GM10248 (cell line): ENCODE measurements at regions not wholly inside any gene's neighbourhood (a gene's known extent, or its start where the extent isn't known, plus 50 kb on each side); places are given as distances from the start of the nearest gene placed in this dataset.
"Not testable (repeated sequence)": the region's sequence is repeated elsewhere in the genome, so short reads cannot be mapped to it uniquely, and the experiment has no call there.

ENCODE experiments used
- CTCF ChIA-PET: fragments of 300-600 bp; sonication (Branson Sonifier 250); formaldehyde crosslinking; extraction: SDS; loops from one replicate; lab custom pipeline; 2021; ENCODE audit warnings: antibody characterized with exemption; lab: Yijun Ruan, JAX
- POLR2A ChIA-PET: fragments of 350-650 bp; sonication (Branson Sonifier 250); formaldehyde crosslinking; extraction: SDS; loops from one replicate; lab custom pipeline; 2020; ENCODE audit warnings: antibody characterized with exemption; lab: Yijun Ruan, JAX
- DNase-seq: peaks from one replicate; pipeline ENCODE4 v3.0.0; 2012; ENCODE audit errors: extremely low spot score
- TF ChIP-seq, protein P1 (sequence below): IDR thresholded peaks from 2 replicates; pipeline ENCODE4 v1.5.1; 2012; ENCODE audit warnings: mild to moderate bottlenecking, low read depth; ENCODE audit errors: extremely low read depth, missing control alignments, control extremely low read depth

- ChIA-PET CTCF (interaction anchor here (1.0 kb wide), 2 partner anchors 15 to 16 kb away, joined by 3 read pairs; no protein-coding TSS in a partner anchor), POLR2A (no interaction called here)
- no peak for DNase-seq
- TF ChIP-seq, protein P1, sequence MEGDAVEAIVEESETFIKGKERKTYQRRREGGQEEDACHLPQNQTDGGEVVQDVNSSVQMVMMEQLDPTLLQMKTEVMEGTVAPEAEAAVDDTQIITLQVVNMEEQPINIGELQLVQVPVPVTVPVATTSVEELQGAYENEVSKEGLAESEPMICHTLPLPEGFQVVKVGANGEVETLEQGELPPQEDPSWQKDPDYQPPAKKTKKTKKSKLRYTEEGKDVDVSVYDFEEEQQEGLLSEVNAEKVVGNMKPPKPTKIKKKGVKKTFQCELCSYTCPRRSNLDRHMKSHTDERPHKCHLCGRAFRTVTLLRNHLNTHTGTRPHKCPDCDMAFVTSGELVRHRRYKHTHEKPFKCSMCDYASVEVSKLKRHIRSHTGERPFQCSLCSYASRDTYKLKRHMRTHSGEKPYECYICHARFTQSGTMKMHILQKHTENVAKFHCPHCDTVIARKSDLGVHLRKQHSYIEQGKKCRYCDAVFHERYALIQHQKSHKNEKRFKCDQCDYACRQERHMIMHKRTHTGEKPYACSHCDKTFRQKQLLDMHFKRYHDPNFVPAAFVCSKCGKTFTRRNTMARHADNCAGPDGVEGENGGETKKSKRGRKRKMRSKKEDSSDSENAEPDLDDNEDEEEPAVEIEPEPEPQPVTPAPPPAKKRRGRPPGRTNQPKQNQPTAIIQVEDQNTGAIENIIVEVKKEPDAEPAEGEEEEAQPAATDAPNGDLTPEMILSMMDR = no peak
These were observed 164.5 kb downstream of the UNC5CL start for GRCh38 chr6:40874495-40874894.

DNA sequence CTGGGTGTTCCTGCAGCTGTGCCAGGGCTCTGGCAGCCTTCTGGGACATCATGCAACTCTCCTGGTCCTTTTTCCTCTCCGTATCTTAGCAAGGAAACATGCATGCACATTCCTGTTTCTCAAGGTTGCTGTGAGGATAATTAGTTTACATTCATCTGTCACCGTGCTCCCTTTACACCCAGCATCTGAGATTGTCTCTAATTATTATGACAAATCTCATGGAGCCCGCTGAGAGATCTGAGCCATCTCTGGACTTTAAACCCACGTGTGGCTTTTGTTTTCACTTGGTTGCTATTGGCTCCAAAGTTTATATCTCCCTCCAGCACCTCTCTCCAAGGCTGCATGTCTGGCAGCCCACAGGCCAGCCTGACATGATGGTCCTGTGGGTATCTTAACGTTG, 167.6 kb downstream of the UNC5CL start:
- TF ChIP-seq, protein P1 = no peak
- POLR2A ChIA-PET = no interaction called here
- no peak for DNase-seq
- CTCF ChIA-PET = no interaction called here

DNA sequence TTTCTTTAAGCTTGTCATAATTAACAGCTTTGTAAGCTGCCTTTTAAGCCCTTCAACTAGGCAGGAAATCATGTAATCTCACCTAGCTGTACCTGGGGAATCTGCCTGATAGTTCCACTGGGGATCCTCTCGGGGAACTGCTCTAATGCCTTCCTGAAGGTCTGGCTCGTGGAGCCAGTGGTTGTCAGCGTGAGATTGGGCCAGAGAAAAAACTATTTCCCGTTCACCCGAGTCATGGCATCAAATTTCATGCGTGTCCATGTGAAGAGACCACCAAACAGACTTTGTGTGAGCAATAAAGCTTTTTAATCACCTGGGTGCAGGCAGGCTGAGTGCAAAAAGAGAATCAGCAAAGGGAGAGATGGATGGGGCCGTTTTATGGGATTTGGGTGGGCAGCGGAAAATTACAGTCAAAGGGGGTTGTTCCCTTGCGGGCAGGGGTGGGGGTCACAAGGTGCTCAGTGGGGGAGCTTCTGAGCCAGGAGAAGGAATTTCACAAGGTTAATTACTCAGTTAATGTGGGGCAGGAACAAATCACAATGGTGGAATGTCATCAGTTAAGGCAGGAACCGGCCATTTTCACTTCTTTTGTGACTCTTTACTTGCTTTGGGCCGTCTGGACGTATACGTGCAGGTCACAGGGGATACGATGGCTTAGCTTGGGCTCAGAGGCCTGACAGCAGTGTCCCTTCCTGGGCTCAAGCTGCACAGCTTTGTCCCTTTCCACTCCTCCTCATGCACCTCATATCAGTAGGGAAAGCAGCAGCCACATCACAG, 170.7 kb downstream of the UNC5CL start:
- DNase-seq, POLR2A ChIA-PET, CTCF ChIA-PET: not testable (repeated sequence)

- POLR2A ChIA-PET, DNase-seq, CTCF ChIA-PET: not testable (repeated sequence)
These were observed 171.5 kb downstream of the UNC5CL start for GRCh38 chr6:40867527-40867926.

DNA sequence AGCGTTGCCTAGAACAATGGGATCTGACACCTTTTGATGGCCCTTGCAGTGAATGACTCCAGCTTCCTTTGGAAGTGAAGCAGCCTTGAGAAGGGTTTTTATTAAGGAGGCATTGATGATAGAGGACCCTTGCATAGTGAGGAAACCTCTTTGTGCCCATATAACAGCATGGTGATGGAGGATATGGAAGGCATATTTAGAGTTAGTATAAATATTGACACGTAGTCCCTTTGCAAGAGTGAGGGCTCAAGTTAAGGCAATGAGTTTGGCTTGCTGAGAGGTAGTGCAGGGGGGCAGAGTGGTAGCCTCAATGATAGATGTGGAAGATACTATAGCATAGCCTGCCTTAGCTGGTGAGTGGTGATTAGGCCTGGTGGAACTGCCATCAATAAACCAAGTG, 173.8 kb downstream of the UNC5CL start:
- POLR2A ChIA-PET, DNase-seq, CTCF ChIA-PET: not testable (repeated sequence)

- TF ChIP-seq, protein P1 = no peak
- no peak for DNase-seq
- POLR2A ChIA-PET = no interaction called here
- CTCF ChIA-PET = no interaction called here
These were observed 178.6 kb downstream of the UNC5CL start for GRCh38 chr6:40860443-40860842.

GRCh38 chr6:40856271-40856670, 182.8 kb downstream of the UNC5CL start:
- DNase-seq = no peak
- POLR2A ChIA-PET = interaction anchor here (0.6 kb wide), 1 partner anchor 1489 kb away, joined by 4 read pairs; no protein-coding TSS in a partner anchor
- CTCF ChIA-PET = interaction anchor here (4.0 kb wide), 1 partner anchor 11 kb away, joined by 16 read pairs; no protein-coding TSS in a partner anchor
- TF ChIP-seq, protein P1 = no peak

DNA sequence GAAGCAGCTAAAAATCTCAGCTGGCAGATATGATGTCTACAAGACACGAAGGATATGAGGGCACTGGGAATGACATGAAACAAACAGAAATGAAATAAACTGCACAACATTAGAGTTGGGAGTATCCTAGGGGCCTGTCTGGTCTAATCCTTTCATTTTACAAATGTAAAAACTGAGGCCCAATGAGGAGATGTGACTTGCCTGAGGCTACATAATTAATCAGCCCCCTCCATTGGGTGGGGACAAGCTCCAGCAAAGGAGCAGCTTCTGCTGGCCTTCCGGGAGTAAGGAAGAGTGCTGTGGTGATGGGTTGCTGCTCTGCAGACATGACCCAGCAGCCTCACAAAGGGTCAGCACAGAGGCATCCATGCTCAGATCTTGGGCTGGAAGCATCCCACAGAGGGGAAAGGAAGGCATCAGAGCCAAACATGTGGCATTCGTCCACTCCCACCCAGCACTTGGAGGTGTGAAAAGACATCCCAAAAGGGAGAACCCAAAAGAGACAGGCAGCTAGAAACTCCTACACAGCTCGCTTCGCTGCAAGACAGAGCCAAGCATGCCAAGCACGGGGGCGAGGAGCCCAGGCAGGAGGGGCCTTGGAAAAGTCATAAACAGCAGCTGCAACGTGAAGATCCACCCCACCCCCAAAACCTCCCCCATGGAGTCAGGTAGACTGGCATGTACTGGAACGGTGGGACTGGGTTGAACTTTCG, 183.7 kb downstream of the UNC5CL start:
- ChIA-PET POLR2A (interaction anchor here (0.6 kb wide), 1 partner anchor 1488 kb away, joined by 4 read pairs; no protein-coding TSS in a partner anchor), CTCF (interaction anchor here (1.0 to 4.0 kb wide), 4 partner anchors 10 to 173 kb away, joined by 3 to 16 read pairs (median 5); no protein-coding TSS in a partner anchor)
- DNase-seq = no peak

More for the DNA sequence above, 183.7 kb downstream of the UNC5CL start:
- TF ChIP-seq, protein P1 = no peak
